ENCODE measurements at regions not wholly inside any gene's neighbourhood (a gene's known extent, or its start where the extent isn't known, plus 50 kb on each side); places are given as distances from the start of the nearest gene placed in this dataset.

DNA sequence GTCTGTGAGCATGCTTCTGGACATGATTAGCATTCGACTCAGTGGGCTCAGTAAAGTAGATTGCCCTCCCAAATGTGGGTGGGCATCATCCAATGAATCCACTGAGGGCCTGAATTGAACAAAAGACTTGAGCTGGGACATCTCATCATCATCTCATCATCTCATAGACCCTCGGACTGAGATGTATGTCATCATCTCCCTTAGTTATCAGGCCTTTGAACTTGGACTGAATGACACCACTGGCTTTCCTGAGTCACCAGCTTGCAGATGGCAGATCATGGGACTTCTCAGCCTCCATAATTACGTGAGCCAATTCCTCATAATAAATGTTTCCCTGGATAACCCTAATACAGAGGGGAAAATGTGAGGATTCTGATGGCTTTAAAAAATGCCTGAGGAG lies 128.3 kb upstream of the LSM8 start:
- TF ChIP-seq, protein P1, sequence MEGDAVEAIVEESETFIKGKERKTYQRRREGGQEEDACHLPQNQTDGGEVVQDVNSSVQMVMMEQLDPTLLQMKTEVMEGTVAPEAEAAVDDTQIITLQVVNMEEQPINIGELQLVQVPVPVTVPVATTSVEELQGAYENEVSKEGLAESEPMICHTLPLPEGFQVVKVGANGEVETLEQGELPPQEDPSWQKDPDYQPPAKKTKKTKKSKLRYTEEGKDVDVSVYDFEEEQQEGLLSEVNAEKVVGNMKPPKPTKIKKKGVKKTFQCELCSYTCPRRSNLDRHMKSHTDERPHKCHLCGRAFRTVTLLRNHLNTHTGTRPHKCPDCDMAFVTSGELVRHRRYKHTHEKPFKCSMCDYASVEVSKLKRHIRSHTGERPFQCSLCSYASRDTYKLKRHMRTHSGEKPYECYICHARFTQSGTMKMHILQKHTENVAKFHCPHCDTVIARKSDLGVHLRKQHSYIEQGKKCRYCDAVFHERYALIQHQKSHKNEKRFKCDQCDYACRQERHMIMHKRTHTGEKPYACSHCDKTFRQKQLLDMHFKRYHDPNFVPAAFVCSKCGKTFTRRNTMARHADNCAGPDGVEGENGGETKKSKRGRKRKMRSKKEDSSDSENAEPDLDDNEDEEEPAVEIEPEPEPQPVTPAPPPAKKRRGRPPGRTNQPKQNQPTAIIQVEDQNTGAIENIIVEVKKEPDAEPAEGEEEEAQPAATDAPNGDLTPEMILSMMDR (IDR thresholded peaks at IDR 0.05; ENCODE audit: insufficient read depth, low read length, missing control alignments): no peak
- DNase-seq (ENCODE audit: low read depth, low spot score): no peak
- CTCF ChIA-PET: no interaction called here
- H3K4me3 ChIP-seq (ENCODE audit: low read depth, low read length): no peak overlapping the region
- POLR2A ChIA-PET: no interaction called here

DNA sequence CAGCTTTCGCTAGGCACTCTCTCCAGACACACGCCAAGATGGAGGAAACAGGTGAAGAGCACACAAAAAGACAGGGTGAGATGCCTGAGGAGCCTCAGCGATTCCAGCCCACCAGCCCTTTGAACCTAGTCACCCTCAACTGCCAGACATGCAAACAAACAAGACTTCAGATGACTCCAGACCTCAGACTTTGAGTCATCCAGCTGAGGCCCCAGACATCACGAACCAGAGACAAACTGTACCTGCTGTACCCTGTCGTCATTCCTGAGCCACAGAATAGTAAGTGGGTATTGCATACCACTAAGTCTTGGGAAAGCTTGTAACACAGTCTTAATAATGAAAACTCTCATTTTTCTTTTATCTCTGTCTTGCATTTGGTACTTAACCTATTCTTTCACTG lies 126.6 kb upstream of the LSM8 start:
- ChIA-PET POLR2A (no interaction called here), CTCF (no interaction called here)
- H3K4me3 ChIP-seq (ENCODE audit: low read depth, low read length): no peak overlapping the region
- TF ChIP-seq, protein P1 (IDR thresholded peaks at IDR 0.05; ENCODE audit: insufficient read depth, low read length, missing control alignments): no peak
- DNase-seq (ENCODE audit: low read depth, low spot score): no peak

DNA sequence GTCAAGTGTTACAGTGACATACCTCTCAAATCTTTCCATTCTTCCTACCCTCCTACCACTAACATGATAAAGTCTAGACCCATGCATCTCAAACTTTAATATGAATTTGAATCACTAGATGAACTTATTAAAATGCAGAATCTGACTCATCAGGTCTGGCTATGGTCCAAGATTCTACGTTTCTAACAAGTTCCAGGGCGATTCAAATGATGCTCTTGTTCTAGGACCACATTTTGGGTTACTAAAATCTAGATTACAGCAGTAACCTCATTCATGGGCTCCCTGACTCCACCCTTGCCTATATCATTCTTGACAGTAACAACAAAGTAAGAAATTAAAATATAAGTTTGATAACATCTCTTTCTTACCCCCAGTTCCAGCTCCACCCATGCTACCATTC lies 124.8 kb upstream of the LSM8 start:
- no peak for DNase-seq (ENCODE audit: low read depth, low spot score)
- H3K4me3 ChIP-seq (ENCODE audit: low read depth, low read length): no peak overlapping the region
- ChIA-PET POLR2A (no interaction called here), CTCF (no interaction called here)
- TF ChIP-seq, protein P1 (IDR thresholded peaks at IDR 0.05; ENCODE audit: insufficient read depth, low read length, missing control alignments): no peak

DNA sequence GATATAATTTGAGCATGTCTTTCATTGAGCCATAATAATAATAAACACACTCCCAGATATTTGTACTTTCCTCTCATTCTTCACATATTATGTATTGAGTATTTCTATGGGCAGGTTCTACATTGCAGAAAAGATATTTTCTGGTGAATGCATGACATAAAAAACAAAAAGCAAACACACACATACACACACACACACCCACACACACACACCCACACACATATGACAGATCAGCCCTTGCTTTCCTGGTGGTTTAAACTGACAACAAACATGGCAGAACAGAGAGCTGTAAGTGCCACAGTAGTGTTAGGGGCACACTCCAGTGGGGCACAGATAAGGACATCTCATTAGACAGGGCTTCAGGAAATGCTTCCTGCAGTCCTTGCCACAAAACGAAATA lies 123.3 kb upstream of the LSM8 start:
- DNase-seq (ENCODE audit: low read depth, low spot score): no peak
- POLR2A ChIA-PET: no interaction called here
- CTCF ChIA-PET: no interaction called here
- TF ChIP-seq, protein P1 (IDR thresholded peaks at IDR 0.05; ENCODE audit: insufficient read depth, low read length, missing control alignments): no peak
- no peak overlapping the region for H3K4me3 ChIP-seq (ENCODE audit: low read depth, low read length)

DNA sequence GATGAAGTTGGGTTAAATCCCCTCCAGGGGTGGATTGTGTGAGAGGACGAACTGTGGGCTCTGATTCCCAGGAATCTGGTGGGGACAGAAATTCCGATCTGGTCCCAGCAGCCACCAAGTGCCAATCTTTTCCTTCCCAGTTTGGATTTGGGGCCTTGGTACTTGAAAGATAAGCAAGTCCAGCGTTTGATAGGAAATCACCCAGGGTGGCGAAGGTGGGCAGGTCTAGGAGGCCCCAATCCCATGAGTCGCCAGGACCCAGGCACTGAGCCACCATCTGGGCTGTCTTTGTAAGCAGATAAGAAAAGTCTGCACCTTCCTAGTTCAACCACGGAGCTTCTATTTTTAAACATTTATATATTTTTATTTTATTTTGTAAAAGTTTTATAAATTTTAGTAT lies 122.6 kb upstream of the LSM8 start:
- POLR2A ChIA-PET: no interaction called here
- CTCF ChIA-PET: no interaction called here
- TF ChIP-seq, protein P1 (IDR thresholded peaks at IDR 0.05; ENCODE audit: insufficient read depth, low read length, missing control alignments): no peak
- H3K4me3 ChIP-seq (ENCODE audit: low read depth, low read length): no peak overlapping the region
- no peak for DNase-seq (ENCODE audit: low read depth, low spot score)

DNA sequence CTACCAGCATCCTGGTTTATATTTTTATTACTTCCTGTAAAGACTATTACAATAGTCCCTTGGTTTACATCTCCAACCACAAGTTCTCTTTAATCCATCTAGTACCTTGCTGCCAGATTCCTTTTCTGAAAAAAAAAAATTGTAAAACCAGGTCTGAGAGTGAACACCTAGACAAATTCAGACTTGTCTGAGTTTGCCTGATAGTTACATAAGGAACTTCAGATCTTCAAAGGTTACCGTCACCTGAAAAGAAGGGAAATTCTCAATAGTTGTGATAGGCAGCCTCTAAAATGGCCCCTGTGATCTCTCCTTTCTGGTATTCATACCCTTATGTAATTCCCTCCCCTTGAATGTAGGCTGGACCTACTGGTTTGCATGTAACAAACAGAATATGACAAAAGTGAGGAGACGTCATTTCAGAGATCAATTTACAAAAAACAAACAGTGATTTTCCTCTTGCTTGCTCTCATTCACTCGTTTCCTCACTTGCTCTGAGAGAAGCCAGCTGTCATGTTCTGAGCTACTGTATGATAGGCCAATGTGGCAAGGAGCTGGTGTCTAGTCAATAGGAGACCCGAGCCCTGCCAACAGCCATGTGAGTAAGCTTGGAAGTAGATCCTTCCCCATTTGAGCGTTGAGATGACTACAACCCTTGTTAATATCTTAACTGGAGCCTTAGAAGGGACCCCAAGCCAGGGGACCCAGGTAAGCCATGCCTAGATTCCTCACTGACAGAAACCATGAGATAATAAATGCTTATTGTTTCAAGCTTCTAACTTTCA lies 110.9 kb upstream of the LSM8 start:
- no peak for DNase-seq (ENCODE audit: low read depth, low spot score)
- H3K4me3 ChIP-seq (ENCODE audit: low read depth, low read length): no peak overlapping the region
- POLR2A ChIA-PET: no interaction called here
- TF ChIP-seq, protein P1 (IDR thresholded peaks at IDR 0.05; ENCODE audit: insufficient read depth, low read length, missing control alignments): no peak
- CTCF ChIA-PET: no interaction called here

Data from AG04449 (cell line).